ENCODE measurements at regions not wholly inside any gene's neighbourhood (a gene's known extent, or its start where the extent isn't known, plus 50 kb on each side); places are given as distances from the start of the nearest gene placed in this dataset.

DNA sequence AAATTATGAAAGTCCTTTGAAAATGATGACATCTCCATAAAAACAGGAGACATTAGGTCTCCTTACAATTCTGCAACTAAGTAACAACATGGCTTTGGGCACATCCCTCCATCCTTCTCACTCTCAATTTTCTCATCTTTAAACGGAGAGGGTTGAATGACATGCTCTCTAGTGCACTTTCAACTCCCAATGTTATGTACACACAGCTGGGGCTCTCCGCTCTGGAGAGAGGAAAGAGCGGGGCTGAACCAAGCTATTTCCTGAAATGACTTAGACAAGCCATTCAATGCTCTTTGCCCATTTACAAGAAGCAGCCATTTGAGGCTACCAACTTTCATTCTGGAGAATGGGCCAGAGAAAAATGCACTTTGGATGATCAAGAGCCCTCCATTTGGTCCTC, 144.2 kb upstream of the BNIP2 start:
- Histone ChIP-seq H3K4me1 (ENCODE audit: control insufficient read depth, insufficient read depth, low read length) (no peaks in the 10 kb centered on the region; the same call in 1 of the 2 replicates), H3K27ac (ENCODE audit: low read length) (no peak overlapping the region), H3K9me3 (ENCODE audit: control insufficient read depth, insufficient read depth, low read depth, low read length) (no peaks in the 10 kb centered on the region), H3K4me3 (ENCODE audit: low read depth in 2 of 2, low read length in 2 of 2) (no peak overlapping the region), H3K27me3 (ENCODE audit: control insufficient read depth, insufficient read depth, low read length) (0 out of 2 replicates have a peak, but pooled peaks cover 2% of the 10 kb centered on the region), H3K36me3 (ENCODE audit: control insufficient read depth, insufficient read depth, low read length) (no peaks in the 10 kb centered on the region)
- BruUV-seq (replicated peaks): no TSS peak
- ATAC-seq: no peak
- in situ Hi-C loops (cut with HindIII; ENCODE audit: low pct_unique_long_range_greater_than_20kb, low sequenced_read_pairs) (no loop called here), intact Hi-C loops (cut with micrococcal nuclease; ENCODE audit: unreplicated experiment) (loop anchor here (10.0 kb wide), 1 partner anchor 59 kb away; no protein-coding TSS in a partner anchor)
- ChIA-PET CTCF (no interaction called here), POLR2A (no interaction called here)
- TF ChIP-seq, protein P1, sequence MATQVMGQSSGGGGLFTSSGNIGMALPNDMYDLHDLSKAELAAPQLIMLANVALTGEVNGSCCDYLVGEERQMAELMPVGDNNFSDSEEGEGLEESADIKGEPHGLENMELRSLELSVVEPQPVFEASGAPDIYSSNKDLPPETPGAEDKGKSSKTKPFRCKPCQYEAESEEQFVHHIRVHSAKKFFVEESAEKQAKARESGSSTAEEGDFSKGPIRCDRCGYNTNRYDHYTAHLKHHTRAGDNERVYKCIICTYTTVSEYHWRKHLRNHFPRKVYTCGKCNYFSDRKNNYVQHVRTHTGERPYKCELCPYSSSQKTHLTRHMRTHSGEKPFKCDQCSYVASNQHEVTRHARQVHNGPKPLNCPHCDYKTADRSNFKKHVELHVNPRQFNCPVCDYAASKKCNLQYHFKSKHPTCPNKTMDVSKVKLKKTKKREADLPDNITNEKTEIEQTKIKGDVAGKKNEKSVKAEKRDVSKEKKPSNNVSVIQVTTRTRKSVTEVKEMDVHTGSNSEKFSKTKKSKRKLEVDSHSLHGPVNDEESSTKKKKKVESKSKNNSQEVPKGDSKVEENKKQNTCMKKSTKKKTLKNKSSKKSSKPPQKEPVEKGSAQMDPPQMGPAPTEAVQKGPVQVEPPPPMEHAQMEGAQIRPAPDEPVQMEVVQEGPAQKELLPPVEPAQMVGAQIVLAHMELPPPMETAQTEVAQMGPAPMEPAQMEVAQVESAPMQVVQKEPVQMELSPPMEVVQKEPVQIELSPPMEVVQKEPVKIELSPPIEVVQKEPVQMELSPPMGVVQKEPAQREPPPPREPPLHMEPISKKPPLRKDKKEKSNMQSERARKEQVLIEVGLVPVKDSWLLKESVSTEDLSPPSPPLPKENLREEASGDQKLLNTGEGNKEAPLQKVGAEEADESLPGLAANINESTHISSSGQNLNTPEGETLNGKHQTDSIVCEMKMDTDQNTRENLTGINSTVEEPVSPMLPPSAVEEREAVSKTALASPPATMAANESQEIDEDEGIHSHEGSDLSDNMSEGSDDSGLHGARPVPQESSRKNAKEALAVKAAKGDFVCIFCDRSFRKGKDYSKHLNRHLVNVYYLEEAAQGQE (IDR thresholded peaks at IDR 0.05; ENCODE audit: insufficient read depth in 1 of 2, low read depth in 2 of 2, low read length in 1 of 2): no peak
- TF ChIP-seq TCF7L2 (IDR thresholded peaks at IDR 0.05; ENCODE audit: low read depth, low read length) (no peak), SIN3A (IDR thresholded peaks at IDR 0.05; ENCODE audit: borderline replicate concordance, insufficient read depth, low read depth, low read length) (no peak), POLR2AphosphoS5 (IDR thresholded peaks at IDR 0.05; ENCODE audit: low read depth, low read length) (no peak)
- TF ChIP-seq, protein P2, sequence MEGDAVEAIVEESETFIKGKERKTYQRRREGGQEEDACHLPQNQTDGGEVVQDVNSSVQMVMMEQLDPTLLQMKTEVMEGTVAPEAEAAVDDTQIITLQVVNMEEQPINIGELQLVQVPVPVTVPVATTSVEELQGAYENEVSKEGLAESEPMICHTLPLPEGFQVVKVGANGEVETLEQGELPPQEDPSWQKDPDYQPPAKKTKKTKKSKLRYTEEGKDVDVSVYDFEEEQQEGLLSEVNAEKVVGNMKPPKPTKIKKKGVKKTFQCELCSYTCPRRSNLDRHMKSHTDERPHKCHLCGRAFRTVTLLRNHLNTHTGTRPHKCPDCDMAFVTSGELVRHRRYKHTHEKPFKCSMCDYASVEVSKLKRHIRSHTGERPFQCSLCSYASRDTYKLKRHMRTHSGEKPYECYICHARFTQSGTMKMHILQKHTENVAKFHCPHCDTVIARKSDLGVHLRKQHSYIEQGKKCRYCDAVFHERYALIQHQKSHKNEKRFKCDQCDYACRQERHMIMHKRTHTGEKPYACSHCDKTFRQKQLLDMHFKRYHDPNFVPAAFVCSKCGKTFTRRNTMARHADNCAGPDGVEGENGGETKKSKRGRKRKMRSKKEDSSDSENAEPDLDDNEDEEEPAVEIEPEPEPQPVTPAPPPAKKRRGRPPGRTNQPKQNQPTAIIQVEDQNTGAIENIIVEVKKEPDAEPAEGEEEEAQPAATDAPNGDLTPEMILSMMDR (IDR thresholded peaks at IDR 0.05): no peak
- DNase-seq (ENCODE audit: low read depth, low spot score): no peak

DNA sequence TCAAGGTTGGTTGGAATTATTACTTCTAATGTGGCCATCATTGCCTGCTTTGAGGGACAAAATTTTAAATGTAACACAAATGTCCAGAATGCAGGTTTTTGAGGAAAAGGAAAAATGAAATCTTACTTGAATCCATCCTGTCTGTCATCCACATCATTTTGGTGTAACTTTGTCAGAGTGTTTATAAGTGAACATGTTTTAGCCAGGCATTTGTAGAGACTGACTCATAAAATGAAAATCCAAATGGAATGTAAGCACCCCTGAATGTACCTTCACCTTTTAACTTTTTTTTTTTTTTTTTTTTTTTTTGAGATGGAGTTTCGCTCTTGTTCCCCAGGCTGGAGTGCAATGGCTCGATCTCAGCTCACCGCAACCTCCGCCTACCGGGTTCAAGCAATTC, 141.8 kb upstream of the BNIP2 start:
- intact Hi-C loops (cut with micrococcal nuclease; ENCODE audit: unreplicated experiment): loop anchor here (10.0 kb wide), 1 partner anchor 56 kb away; no protein-coding TSS in a partner anchor
- POLR2A ChIA-PET: no interaction called here
- no peak overlapping the region for H3K27ac ChIP-seq (ENCODE audit: low read length)
- H3K4me1 ChIP-seq (ENCODE audit: control insufficient read depth, insufficient read depth, low read length): no peaks in the 10 kb centered on the region; the same call in 1 of the 2 replicates
- DNase-seq (ENCODE audit: low read depth, low spot score): no peak
- BruUV-seq (replicated peaks): no TSS peak
- no peaks in the 10 kb centered on the region for H3K27me3 ChIP-seq (ENCODE audit: control insufficient read depth, insufficient read depth, low read length)
- H3K4me3 ChIP-seq (ENCODE audit: low read depth in 2 of 2, low read length in 2 of 2): no peak overlapping the region
- H3K9me3 ChIP-seq (ENCODE audit: control insufficient read depth, insufficient read depth, low read depth, low read length): no peaks in the 10 kb centered on the region
- TF ChIP-seq, protein P2 (IDR thresholded peaks at IDR 0.05): no peak
- TF ChIP-seq POLR2AphosphoS5 (IDR thresholded peaks at IDR 0.05; ENCODE audit: low read depth, low read length): no peak
- TF ChIP-seq, protein P1 (IDR thresholded peaks at IDR 0.05; ENCODE audit: insufficient read depth in 1 of 2, low read depth in 2 of 2, low read length in 1 of 2): no peak
- TF ChIP-seq TCF7L2 (IDR thresholded peaks at IDR 0.05; ENCODE audit: low read depth, low read length): no peak
- no peak for TF ChIP-seq SIN3A (IDR thresholded peaks at IDR 0.05; ENCODE audit: borderline replicate concordance, insufficient read depth, low read depth, low read length)
- H3K36me3 ChIP-seq (ENCODE audit: control insufficient read depth, insufficient read depth, low read length): no peaks in the 10 kb centered on the region
- CTCF ChIA-PET: no interaction called here
- ATAC-seq: no peak
- in situ Hi-C loops (cut with HindIII; ENCODE audit: low pct_unique_long_range_greater_than_20kb, low sequenced_read_pairs): no loop called here

Data from Panc1 (cell line).